ENCODE measurements at regions not wholly inside any gene's neighbourhood (a gene's known extent, or its start where the extent isn't known, plus 50 kb on each side); places are given as distances from the start of the nearest gene placed in this dataset.

DNA sequence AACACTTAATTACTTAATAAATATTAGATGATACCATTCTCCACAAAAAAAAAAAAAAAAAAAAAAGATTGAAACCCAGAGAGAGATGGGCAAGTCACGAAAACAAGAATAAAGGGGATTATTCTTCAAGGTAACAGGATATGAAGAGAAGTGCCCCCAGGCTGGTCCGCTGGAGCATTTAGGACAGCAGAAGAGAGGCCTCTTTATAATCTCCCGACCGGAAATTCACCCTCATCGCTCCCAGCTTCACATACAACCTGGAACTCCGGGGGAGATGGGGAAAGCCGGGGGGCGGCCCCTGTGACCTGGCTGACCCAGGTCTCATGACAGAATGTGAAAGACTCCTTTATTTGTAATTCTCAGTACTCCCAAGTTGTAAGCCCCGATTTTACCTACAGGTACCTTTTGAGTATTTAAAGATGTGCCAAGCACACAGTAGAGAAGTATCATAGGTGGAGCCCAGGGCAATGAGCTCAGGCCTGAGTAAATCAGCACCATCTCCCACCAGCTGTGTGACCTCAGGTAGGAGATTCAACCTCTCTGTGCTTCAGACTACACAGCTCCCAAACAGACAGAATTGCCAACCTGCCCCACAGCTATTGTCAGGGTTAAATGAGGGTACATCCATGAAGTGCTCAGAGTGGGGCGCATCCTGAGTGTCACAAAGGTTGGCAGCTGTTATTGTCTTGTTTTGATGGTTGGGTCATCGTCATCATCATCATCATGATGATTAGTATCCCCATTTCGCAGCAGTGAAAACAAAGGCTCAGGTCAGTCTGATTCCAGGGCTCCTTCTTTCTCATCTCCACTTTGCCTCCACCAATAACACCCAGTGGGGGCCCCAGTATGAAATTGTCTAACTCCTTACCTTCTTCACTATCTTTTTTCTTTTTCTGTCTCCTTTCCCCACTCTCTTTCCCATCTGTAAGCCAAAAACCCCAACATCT, 148.4 kb downstream of the PSMG1 start:
- no peak for DNase-seq (ENCODE audit: extremely low read depth, low read depth)
- TF ChIP-seq, protein P1, sequence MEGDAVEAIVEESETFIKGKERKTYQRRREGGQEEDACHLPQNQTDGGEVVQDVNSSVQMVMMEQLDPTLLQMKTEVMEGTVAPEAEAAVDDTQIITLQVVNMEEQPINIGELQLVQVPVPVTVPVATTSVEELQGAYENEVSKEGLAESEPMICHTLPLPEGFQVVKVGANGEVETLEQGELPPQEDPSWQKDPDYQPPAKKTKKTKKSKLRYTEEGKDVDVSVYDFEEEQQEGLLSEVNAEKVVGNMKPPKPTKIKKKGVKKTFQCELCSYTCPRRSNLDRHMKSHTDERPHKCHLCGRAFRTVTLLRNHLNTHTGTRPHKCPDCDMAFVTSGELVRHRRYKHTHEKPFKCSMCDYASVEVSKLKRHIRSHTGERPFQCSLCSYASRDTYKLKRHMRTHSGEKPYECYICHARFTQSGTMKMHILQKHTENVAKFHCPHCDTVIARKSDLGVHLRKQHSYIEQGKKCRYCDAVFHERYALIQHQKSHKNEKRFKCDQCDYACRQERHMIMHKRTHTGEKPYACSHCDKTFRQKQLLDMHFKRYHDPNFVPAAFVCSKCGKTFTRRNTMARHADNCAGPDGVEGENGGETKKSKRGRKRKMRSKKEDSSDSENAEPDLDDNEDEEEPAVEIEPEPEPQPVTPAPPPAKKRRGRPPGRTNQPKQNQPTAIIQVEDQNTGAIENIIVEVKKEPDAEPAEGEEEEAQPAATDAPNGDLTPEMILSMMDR (IDR thresholded peaks at IDR 0.05; ENCODE audit: low read depth, low read length): no peak

DNA sequence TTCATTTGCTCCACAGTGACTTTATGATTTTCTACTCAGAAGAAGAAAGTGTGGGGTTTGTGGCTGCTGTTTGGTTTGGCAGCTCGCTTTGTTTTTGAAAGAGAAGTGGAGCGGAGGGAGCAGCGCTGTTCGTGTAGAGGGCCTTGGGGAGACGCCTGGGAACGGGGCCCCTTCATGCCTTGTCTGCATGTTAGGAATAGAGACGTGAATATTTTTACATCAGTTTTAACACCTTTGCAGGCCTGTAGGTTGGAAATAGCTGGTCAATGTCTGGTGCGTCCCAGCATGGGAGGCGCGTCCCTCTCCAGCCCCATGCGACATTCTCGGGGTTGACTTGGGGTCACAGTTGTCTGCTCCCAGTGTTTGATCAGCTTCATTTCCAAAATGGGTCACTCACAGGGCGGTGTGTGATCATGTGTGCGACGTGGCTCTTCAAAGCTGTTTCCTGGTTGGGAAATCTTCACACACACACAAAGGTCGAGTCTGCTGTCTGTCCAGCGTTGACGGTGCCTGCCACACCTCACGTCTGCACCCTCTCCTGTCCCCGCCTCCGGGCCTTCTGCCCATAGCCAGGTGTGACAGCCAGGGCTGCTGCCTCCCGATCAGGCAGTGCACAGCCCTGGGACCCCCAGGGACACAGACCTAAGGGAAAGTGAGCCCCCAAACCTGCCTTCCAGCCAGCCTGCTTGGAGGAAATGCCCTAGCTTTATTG, 149.2 kb downstream of the PSMG1 start:
- TF ChIP-seq, protein P1 (IDR thresholded peaks at IDR 0.05; ENCODE audit: low read depth, low read length): no peak
- DNase-seq (ENCODE audit: extremely low read depth, low read depth): no peak

DNA sequence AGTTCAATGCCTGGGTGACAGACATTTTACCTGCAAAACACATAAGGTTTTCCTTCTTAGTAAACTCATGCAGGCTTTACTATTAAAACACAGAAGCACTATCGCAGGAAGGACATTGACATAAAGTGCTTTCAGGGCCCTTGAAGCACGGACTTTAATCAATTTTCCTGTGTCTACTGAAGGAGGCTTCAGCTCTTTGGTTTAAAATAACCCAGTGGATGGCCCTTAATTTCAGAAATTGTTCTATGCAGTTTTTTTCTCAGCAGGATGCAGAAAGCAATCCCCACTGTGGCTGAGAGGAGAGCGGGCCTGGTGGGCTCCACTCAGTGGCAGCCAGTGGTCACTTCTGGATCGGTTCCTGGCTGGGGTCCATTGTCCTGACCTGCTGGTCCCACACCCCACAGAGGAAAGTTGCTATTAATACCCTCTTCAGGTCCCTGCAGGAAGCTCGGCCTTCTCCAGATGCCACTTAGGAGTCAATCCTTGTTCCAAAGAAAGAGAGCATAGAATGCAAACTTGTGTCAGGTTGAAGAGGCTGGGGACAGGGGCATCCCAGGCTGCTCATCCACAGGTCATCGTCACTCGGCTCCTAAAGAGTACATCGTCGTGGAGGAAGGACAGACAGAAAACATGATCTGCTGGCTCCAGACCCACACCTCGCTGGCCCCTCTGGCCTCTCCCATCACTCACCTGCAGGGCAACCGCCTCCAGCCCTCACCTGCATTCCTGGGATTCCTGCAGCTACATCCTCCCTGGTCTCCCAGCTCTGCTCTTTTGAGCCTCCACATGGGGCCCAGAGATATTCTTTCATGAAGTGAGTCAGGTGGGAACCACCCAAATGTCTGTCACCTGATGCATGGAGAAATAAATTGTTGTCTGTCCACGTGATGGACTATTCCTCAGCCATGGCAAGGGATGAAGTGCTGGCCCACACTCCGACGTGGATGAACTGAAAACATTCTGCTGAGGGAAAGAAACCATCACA, 153.1 kb downstream of the PSMG1 start:
- DNase-seq (ENCODE audit: extremely low read depth, low read depth): no peak
- TF ChIP-seq, protein P1 (IDR thresholded peaks at IDR 0.05; ENCODE audit: low read depth, low read length): no peak

DNA sequence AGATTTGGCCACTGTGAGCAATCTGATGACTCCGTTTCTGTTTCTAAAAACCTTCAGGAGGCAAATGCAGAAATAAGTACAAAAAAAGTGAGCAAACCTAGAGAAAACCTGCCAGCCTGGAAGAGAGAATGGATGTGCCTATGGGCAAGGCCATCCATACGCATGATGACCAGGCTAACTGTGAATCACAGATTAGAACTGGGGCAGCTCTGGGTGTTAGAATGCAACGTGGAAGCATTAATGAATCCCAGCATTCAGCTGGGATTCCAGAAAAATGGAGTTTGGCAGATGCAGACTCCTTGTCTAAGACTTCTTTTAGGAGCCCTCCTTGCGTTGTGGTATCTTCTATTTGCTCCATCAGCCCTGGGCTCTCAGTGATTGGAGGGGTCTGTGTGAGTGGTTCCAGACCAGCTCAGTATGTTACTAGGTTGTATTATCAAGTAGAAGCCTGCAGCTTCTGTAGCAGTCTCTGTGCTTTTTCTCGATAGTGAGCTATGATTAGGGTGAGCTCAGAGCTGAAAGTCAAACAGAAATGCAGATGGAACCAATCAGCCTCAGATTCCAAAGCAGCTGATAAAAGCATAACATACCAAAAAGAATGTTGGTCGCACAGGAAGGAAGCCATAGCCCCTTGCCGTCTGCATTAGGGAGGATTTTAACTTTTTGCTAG, 154.0 kb downstream of the PSMG1 start:
- TF ChIP-seq, protein P1 (IDR thresholded peaks at IDR 0.05; ENCODE audit: low read depth, low read length): no peak
- peak; percentile 44 for DNase-seq (ENCODE audit: extremely low read depth, low read depth)

DNA sequence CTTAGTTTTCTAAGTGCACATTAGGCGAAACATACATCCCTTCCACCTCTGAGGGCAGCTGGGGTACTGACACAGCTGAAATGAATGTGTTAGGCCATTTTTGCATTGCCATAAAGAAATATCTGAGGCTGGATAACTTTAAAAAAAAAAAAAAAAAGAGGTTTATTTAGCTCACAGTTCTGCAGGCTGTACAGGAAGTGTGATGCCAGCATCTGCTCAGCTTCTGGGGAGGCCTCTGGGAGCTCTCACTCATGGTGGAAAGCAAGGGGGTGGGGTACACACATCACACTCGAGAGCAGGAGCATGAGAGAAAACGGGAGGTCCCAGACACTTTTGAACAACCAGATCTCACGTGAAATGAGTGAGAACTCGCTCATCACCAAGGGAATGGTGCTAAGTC, 158.1 kb downstream of the PSMG1 start:
- TF ChIP-seq, protein P1 (IDR thresholded peaks at IDR 0.05; ENCODE audit: low read depth, low read length): no peak

DNA sequence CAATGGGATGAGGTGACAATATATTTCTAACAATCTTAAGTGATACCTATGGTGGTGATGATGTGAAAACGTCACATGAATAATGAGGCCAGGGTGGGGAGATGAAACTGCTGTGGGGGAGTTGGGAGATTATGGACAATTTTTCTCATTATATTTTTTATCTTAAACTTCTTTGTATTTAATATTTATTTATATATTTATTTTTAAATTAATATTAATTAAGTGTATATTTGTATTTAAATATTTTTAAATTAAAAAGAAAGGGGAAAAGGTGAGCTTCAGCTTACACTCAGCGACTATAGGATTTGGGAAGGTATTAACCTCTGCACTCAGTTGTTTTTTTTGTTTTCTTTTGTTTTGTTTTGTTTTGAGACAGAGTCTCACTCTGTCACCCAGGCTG, 158.7 kb downstream of the PSMG1 start:
- TF ChIP-seq, protein P1 (IDR thresholded peaks at IDR 0.05; ENCODE audit: low read depth, low read length): no peak
- DNase-seq (ENCODE audit: extremely low read depth, low read depth): no peak

More for the DNA sequence above, 158.1 kb downstream of the PSMG1 start:
- no peak for DNase-seq (ENCODE audit: extremely low read depth, low read depth)

All from AG09319 (cell line).